HG03571 (cell line): ENCODE measurements at regions not wholly inside any gene's neighbourhood (a gene's known extent, or its start where the extent isn't known, plus 50 kb on each side); places are given as distances from the start of the nearest gene placed in this dataset.
"Not testable (repeated sequence)": the region's sequence is repeated elsewhere in the genome, so short reads cannot be mapped to it uniquely, and the experiment has no call there.

ENCODE experiments used
- ATAC-seq: cut with Tn5 transposase; IDR thresholded peaks from one replicate; pipeline ENCODE4 v1.9.1; 2021; ENCODE audit not compliant: unreplicated experiment

- ATAC-seq: no peak
These were observed 415.0 kb upstream of the INTU start for GRCh38 chr4:127217586-127218229.

- ATAC-seq: no peak
These were observed 413.5 kb upstream of the INTU start for GRCh38 chr4:127219232-127219631.

GRCh38 chr4:127224556-127224955 is 408.2 kb upstream of the INTU start:
- no peak for ATAC-seq

- ATAC-seq: no peak
These were observed 402.7 kb upstream of the INTU start for GRCh38 chr4:127229855-127230608.

GRCh38 chr4:127236889-127237288 is 395.9 kb upstream of the INTU start:
- ATAC-seq: no peak

GRCh38 chr4:127237581-127237980 is 395.2 kb upstream of the INTU start:
- ATAC-seq: no peak

GRCh38 chr4:127238956-127239475 is 393.7 kb upstream of the INTU start:
- no peak for ATAC-seq

- no peak for ATAC-seq
These were observed 392.6 kb upstream of the INTU start for GRCh38 chr4:127239902-127240763.

- no peak for ATAC-seq
These were observed 392.0 kb upstream of the INTU start for GRCh38 chr4:127240764-127241105.

GRCh38 chr4:127244515-127244914 is 388.2 kb upstream of the INTU start:
- no peak for ATAC-seq

- no peak for ATAC-seq
These were observed 385.5 kb upstream of the INTU start for GRCh38 chr4:127246963-127247952.

- no peak for ATAC-seq
These were observed 383.5 kb upstream of the INTU start for GRCh38 chr4:127249066-127249766.

GRCh38 chr4:127249767-127250108 is 383.0 kb upstream of the INTU start:
- no peak for ATAC-seq

- ATAC-seq: no peak
These were observed 382.2 kb upstream of the INTU start for GRCh38 chr4:127250577-127250976.

GRCh38 chr4:127251423-127251822 is 381.3 kb upstream of the INTU start:
- no peak for ATAC-seq

- ATAC-seq: no peak
These were observed 376.3 kb upstream of the INTU start for GRCh38 chr4:127256500-127256899.

GRCh38 chr4:127261476-127261875 is 371.3 kb upstream of the INTU start:
- ATAC-seq: no peak

- no peak for ATAC-seq
These were observed 364.4 kb upstream of the INTU start for GRCh38 chr4:127268367-127268766.

GRCh38 chr4:127277023-127277422 is 355.7 kb upstream of the INTU start:
- not testable (repeated sequence) for ATAC-seq

GRCh38 chr4:127284236-127284635 is 348.5 kb upstream of the INTU start:
- ATAC-seq: no peak
